Peyer's patch (tissue), 4 donors: ENCODE measurements at regions not wholly inside any gene's neighbourhood (a gene's known extent, or its start where the extent isn't known, plus 50 kb on each side); places are given as distances from the start of the nearest gene placed in this dataset.

ENCODE experiments used
- POLR2A ChIP-seq, 2 donors: fragments of 450-650 bp; IDR thresholded peaks; one replicate each; pipeline ENCODE4 v1.5.1; 2017; ENCODE audit warnings: antibody characterized with exemption in 2 of 2, mild to moderate bottlenecking in 2 of 2, moderate library complexity in 2 of 2
- TF ChIP-seq, protein P1 (sequence below), 6 experiments: fragments of 450-650 bp in 4 of 6; fragments of 200-600 bp in 2 of 6; sonication (generic) in 1 of 6; IDR thresholded peaks; one replicate each; pipeline ENCODE4 v1.5.1; 2017 to 2019; ENCODE audit warnings: antibody characterized with exemption in 6 of 6, mild to moderate bottlenecking in 3 of 6, moderate library complexity in 1 of 6

DNA sequence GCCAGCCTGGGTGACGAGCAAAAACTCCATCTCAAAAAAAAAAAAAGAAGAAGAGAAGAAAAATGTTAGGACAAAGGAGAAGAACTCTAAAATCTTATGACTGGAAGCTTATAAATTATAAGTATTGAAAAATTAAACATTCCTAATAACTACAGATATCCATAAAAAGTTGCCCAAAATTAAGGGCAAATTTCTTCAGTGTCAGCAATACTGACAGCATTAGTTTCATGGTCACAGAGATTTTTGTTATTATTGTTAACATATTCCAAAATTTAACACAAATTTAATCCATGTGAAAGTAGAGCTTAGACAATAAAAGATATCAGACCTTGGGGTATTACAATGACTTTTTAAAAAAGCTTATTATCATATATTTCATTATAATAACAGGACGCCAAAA, 74.1 kb downstream of the NR2F2 start:
- TF ChIP-seq, protein P1, sequence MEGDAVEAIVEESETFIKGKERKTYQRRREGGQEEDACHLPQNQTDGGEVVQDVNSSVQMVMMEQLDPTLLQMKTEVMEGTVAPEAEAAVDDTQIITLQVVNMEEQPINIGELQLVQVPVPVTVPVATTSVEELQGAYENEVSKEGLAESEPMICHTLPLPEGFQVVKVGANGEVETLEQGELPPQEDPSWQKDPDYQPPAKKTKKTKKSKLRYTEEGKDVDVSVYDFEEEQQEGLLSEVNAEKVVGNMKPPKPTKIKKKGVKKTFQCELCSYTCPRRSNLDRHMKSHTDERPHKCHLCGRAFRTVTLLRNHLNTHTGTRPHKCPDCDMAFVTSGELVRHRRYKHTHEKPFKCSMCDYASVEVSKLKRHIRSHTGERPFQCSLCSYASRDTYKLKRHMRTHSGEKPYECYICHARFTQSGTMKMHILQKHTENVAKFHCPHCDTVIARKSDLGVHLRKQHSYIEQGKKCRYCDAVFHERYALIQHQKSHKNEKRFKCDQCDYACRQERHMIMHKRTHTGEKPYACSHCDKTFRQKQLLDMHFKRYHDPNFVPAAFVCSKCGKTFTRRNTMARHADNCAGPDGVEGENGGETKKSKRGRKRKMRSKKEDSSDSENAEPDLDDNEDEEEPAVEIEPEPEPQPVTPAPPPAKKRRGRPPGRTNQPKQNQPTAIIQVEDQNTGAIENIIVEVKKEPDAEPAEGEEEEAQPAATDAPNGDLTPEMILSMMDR (IDR thresholded peaks at IDR 0.05) = no peak
- TF ChIP-seq POLR2A (IDR thresholded peaks at IDR 0.05) = no peak
